HG03103 (cell line): ENCODE measurements at regions not wholly inside any gene's neighbourhood (a gene's known extent, or its start where the extent isn't known, plus 50 kb on each side); places are given as distances from the start of the nearest gene placed in this dataset.
"Not testable (repeated sequence)": the region's sequence is repeated elsewhere in the genome, so short reads cannot be mapped to it uniquely, and the experiment has no call there.

Experiments used
- ATAC-seq: cut with Tn5 transposase; IDR thresholded peaks from one replicate; pipeline ENCODE4 v1.9.1; 2021; ENCODE audit warnings: low read depth; ENCODE audit not compliant: unreplicated experiment

DNA sequence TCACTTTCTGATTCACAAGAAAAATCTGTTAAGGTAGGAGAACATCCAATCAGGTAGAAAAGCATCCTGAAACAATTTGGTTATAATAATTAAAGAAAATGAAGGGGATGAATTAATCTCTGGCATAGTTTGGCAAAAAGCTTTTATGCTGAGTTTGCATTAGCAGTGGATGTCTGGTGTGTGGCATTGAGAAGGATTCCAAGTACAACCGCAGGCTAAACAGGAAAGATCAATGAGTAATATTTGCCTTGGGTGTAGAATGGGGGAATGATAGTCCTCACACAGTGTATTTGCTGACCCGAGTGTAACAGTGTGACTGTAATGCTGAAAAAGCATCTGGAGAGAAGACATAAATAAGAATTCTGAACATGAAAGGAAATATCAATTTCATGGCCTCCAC lies 68.3 kb upstream of the SESTD1 start:
- no peak for ATAC-seq

DNA sequence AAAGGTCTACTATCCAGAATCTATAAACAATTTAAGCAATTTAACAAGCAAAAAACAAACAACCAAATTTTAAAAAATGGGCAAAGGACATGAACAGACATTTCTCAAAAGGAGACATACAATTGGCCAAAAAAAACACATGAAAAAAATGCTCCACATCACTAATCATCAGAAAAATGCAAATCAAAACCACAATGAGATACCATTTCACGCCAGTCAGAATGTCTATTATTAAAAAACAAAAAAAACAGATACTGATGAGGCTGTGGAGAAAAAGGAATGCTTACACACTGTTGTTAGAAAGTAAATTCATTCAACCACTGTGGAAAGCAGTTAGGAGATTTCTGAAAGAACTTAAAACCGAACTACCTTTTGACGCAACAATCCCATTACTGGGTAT lies 66.4 kb upstream of the SESTD1 start:
- no peak for ATAC-seq

GRCh38 chr2:179322289-179322688 lies 57.7 kb upstream of the SESTD1 start:
- no peak for ATAC-seq

GRCh38 chr2:179321034-179321433 lies 56.4 kb upstream of the SESTD1 start:
- not testable (repeated sequence) for ATAC-seq

- ATAC-seq, result not testable (repeated sequence)
Measured at GRCh38 chr2:179314729-179315128, 50.1 kb upstream of the SESTD1 start.
